Body of pancreas (tissue), 4 donors: ENCODE measurements at regions not wholly inside any gene's neighbourhood (a gene's known extent, or its start where the extent isn't known, plus 50 kb on each side); places are given as distances from the start of the nearest gene placed in this dataset.

Experiments
- CTCF ChIP-seq, 7 experiments: fragments of 450-650 bp in 4 of 7; fragments of 200-600 bp in 3 of 7; sonication (generic) in 3 of 7; IDR thresholded peaks; one replicate each; pipeline ENCODE4 v1.5.1; 2016 to 2019; ENCODE audit warnings: antibody characterized with exemption in 7 of 7
- POLR2A ChIP-seq, 3 donors: fragments of 450-650 bp; IDR thresholded peaks; one replicate each; pipeline ENCODE4 v1.6.1; 2016; ENCODE audit warnings: antibody characterized with exemption in 3 of 3, mild to moderate bottlenecking in 2 of 3

DNA sequence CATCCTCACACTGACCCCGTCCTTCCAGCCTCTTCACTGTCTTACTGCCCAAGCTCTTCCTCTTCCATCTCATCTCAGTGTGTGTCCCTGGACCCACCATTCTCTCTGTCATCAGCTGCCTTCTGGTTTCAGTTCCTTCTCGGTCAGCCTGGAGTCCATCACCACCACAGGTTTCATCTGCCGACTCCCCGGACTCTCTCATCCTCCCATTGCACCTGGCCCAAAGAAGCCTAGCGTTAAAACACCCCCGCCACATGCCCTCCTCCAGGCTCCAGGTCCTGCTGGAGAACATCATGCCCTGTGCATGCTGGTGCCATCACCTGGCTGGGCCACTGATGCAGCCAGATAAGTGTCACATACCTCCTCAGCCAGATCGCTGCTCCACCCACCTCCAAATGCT, 122.1 kb upstream of the GPR12 start:
- TF ChIP-seq CTCF (IDR thresholded peaks at IDR 0.05) (no peak), POLR2A (IDR thresholded peaks at IDR 0.05) (no peak)
